Body of pancreas (tissue), 4 donors: ENCODE measurements at regions not wholly inside any gene's neighbourhood (a gene's known extent, or its start where the extent isn't known, plus 50 kb on each side); places are given as distances from the start of the nearest gene placed in this dataset.
"Not testable (repeated sequence)": the region's sequence is repeated elsewhere in the genome, so short reads cannot be mapped to it uniquely, and the experiment has no call there.

Experiments
- ATAC-seq: fragments of 150-250 bp; one replicate; pipeline ENCODE4 v1.9.1; 2016
- DNase-seq, 4 donors: peaks; one replicate each; pipeline ENCODE4 v3.0.0-alpha.2; 2019
- H3K27ac ChIP-seq, 4 donors: fragments of 200-600 bp; sonication (generic); 1 replicate in 3 of 4; 2 replicates in 1 of 4; pipeline versions ENCODE4 v1.5.1 to v1.6.1; 2016 to 2019; ENCODE audit warnings: mild to moderate bottlenecking in 1 of 4, mixed read lengths in 1 of 4, moderate library complexity in 1 of 4
- H3K27me3 ChIP-seq, 2 donors: fragments of 200-600 bp; sonication (generic); one replicate each; pipeline ENCODE4 v1.6.0; 2016; ENCODE audit warnings: mild to moderate bottlenecking in 1 of 2
- H3K36me3 ChIP-seq, 2 donors: fragments of 200-600 bp; sonication (generic); replicated peaks in 1 of 2; 2 replicates each; pipeline ENCODE4 v1.5.1; 2016; ENCODE audit warnings: low read depth in 2 of 2; ENCODE audit not compliant: insufficient read depth in 1 of 2
- H3K4me1 ChIP-seq: fragments of 200-600 bp; sonication (generic); one replicate; pipeline ENCODE4 v1.6.0; 2016
- H3K4me3 ChIP-seq, 2 donors: fragments of 200-600 bp; sonication (generic); 1 replicate in 1 of 2; 2 replicates in 1 of 2; pipeline ENCODE4 v1.5.1; 2016 to 2019
- H3K9me3 ChIP-seq, 3 donors: fragments of 200-600 bp; sonication (generic); 1 replicate in 2 of 3; 2 replicates in 1 of 3; pipeline ENCODE4 v1.5.1; 2016
- POLR2A ChIP-seq, 3 donors: fragments of 450-650 bp; IDR thresholded peaks; one replicate each; pipeline ENCODE4 v1.6.1; 2016; ENCODE audit warnings: antibody characterized with exemption in 3 of 3, mild to moderate bottlenecking in 2 of 3
- WGBS, 2 donors: methylation state at CpG; one replicate each; pipeline ENCODE4 v1.1.5; 2017; 5-methylcytosine and 5-hydroxymethylcytosine counted together
- intact Hi-C: fragments of 100-400 bp; cut with DNase I; formaldehyde crosslinking; loops from one replicate; pipeline ENCODE4 v1.15.1; 2023
- TF ChIP-seq, protein P1 (sequence below), 7 experiments: fragments of 450-650 bp in 4 of 7; fragments of 200-600 bp in 3 of 7; sonication (generic) in 3 of 7; IDR thresholded peaks; one replicate each; pipeline ENCODE4 v1.5.1; 2016 to 2019; ENCODE audit warnings: antibody characterized with exemption in 7 of 7

DNA sequence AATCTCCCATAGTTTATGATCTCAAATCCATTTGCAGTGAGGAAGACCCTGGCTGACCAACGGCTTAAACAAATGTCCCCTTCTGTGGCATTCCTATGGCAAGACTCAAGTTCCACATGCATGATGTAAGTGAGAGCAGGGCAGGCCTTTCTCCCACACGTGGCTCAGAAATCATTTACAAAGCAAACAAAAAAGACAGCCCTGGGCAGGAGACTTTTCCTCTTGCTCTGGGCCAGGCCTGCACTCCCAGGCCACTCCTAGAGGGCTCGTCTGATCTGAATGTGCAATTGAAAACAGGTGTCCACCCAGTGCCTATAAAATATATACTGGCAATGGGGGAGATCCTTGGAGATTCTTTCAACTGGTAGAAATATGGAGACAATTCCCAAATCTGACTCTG is 123.1 kb downstream of the DMRT2 start:
- TF ChIP-seq, protein P1, sequence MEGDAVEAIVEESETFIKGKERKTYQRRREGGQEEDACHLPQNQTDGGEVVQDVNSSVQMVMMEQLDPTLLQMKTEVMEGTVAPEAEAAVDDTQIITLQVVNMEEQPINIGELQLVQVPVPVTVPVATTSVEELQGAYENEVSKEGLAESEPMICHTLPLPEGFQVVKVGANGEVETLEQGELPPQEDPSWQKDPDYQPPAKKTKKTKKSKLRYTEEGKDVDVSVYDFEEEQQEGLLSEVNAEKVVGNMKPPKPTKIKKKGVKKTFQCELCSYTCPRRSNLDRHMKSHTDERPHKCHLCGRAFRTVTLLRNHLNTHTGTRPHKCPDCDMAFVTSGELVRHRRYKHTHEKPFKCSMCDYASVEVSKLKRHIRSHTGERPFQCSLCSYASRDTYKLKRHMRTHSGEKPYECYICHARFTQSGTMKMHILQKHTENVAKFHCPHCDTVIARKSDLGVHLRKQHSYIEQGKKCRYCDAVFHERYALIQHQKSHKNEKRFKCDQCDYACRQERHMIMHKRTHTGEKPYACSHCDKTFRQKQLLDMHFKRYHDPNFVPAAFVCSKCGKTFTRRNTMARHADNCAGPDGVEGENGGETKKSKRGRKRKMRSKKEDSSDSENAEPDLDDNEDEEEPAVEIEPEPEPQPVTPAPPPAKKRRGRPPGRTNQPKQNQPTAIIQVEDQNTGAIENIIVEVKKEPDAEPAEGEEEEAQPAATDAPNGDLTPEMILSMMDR (IDR thresholded peaks at IDR 0.05): no peak
- no peak for TF ChIP-seq POLR2A (IDR thresholded peaks at IDR 0.05)
- WGBS, 2 donors: 23 to 28% methylated on average over 3 of the region's 3 CpGs
- H3K27me3 ChIP-seq: no peaks in the 10 kb centered on the region
- no peaks in the 10 kb centered on the region for H3K36me3 ChIP-seq
- no peaks in the 10 kb centered on the region for H3K4me1 ChIP-seq
- peak; percentile 78 for ATAC-seq
- H3K9me3 ChIP-seq: no peaks in the 10 kb centered on the region
- peak overlapping the region in 3 of 4 donors; percentile 24 to 61 (median 51) for H3K27ac ChIP-seq
- H3K4me3 ChIP-seq: no peak overlapping the region
- DNase-seq: peak; percentile 27 to 45 (median 36)
- intact Hi-C loops: no loop called here

DNA sequence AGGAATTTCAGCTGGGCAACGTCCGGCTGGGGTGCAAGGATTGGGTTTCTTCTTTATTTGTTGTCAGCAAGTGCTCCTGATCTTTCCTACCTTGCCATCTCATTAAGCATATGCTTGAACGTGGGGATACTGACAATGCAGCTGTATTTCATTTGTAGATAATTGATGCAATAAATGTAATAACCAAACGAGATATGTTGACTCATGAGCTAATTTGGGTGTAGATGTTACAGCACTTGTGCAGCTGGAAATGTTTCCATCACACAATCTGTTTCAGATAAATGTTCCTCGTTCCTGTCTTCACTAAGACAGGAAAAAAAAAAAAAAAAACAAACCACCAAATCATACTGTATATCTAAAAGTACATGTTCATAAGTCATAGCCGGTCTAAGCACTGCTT is 123.8 kb downstream of the DMRT2 start:
- WGBS, 2 donors: 50 to 57% methylated on average over 6 of the region's 6 CpGs
- Histone ChIP-seq H3K4me3 (no peak overlapping the region), H3K36me3 (no peaks in the 10 kb centered on the region), H3K4me1 (no peaks in the 10 kb centered on the region), H3K27ac (peak overlapping the region in 1 of 4 donors; percentile 21), H3K27me3 (no peaks in the 10 kb centered on the region), H3K9me3 (no peaks in the 10 kb centered on the region)
- ATAC-seq (no peak), DNase-seq (no peak)
- TF ChIP-seq POLR2A (IDR thresholded peaks at IDR 0.05): no peak
- TF ChIP-seq, protein P1 (IDR thresholded peaks at IDR 0.05): no peak
- intact Hi-C loops: no loop called here

DNA sequence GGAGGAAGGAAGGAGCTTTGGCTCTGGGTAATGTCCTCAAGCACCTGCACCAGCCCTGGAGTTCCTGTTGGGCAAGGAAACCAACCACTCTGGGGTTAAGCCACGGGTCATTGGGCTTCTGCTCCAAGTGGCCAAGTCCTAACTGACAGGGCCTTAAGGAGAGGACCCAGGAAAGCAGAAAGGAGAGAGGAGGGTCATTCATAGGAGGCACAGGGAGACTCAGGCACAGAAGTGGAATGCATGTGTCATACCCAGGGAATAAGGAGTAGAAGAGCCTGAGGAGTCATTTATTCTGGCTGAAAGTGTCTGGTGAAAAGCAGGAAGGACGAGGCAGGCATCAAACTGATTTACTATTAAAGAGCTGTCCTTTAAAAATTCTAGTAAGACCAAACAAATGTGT is 129.2 kb downstream of the DMRT2 start:
- H3K27ac ChIP-seq: no peak overlapping the region
- no peaks in the 10 kb centered on the region for H3K4me1 ChIP-seq
- H3K9me3 ChIP-seq: no peaks in the 10 kb centered on the region
- ATAC-seq (no peak), DNase-seq (no peak)
- no peak overlapping the region for H3K4me3 ChIP-seq
- no peak for TF ChIP-seq POLR2A (IDR thresholded peaks at IDR 0.05)
- intact Hi-C loops: no loop called here
- H3K27me3 ChIP-seq: no peaks in the 10 kb centered on the region
- 38 to 40% methylated on average over 2 of the region's 2 CpGs for WGBS, 2 donors
- no peaks in the 10 kb centered on the region for H3K36me3 ChIP-seq

DNA sequence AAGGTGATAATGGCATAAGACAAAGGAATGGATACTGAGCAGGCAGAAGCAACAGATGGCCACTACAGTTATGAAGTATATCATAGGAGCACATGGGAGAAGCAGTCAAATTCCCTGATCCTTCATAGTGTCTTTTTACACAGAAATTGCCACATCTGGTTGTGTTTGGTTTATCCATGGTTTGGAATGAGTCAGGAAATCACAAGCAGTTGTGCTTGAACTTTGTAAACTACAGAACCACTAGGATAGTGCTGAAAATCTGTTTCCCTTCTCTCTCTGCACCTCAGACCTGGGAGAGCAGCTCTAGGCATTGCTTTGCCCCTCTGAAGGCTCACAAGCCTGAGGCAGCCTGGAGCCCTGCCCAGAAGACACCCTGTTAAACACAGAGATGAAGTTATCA is 134.0 kb downstream of the DMRT2 start:
- intact Hi-C loops: no loop called here
- no peak for TF ChIP-seq POLR2A (IDR thresholded peaks at IDR 0.05)
- TF ChIP-seq, protein P1 (IDR thresholded peaks at IDR 0.05): no peak
- no peaks in the 10 kb centered on the region for H3K4me1 ChIP-seq
- DNase-seq (no peak), ATAC-seq (no peak)
- no peaks in the 10 kb centered on the region for H3K36me3 ChIP-seq
- no peaks in the 10 kb centered on the region for H3K27me3 ChIP-seq
- H3K27ac ChIP-seq: no peak overlapping the region
- no peaks in the 10 kb centered on the region for H3K9me3 ChIP-seq
- H3K4me3 ChIP-seq: no peak overlapping the region

DNA sequence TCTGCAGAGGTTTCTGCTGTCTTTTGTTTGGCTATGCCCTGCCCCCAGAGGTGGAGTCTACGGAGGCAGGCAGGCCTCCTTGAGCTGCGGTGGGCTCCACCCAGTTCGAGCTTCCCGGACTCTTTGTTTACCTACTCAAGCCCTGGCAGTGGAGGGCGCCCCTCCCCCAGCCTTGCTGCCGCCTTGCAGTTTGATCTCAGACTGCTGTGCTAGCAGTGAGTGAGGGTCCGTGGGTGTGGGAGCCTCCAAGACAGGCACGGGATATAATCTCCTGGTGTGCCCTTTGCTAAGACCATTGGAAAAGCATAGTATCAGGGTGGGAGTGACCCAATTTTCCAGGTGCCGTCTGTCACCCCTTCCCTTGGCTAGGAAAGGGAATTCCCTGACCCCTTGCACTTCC is 137.0 kb downstream of the DMRT2 start:
- H3K9me3 ChIP-seq, DNase-seq, H3K4me3 ChIP-seq, H3K27me3 ChIP-seq, intact Hi-C loops, H3K36me3 ChIP-seq, ATAC-seq, H3K27ac ChIP-seq, H3K4me1 ChIP-seq: not testable (repeated sequence)
- 69 to 83% methylated on average over 8 to 9 of the region's 9 CpGs for WGBS, 2 donors

DNA sequence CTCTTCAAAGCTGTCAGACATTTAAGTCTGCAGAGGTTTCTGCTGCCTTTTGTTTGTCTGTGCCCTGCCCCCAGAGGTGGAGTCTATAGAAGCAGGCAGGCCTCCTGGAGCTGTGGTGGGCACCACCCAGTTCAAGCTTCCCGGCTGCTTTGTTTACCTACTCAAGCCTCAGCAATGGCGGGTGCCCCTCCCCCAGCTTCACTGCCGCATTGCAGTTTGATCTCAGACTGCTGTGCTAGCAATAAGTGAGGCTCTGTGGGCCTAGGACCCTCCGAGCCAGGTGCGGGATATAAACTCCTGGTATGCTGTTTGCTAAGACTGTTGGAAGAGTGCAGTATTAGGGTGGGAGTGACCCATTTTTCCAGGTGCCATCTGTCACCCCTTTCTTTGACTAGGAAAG is 145.5 kb downstream of the DMRT2 start:
- H3K4me1 ChIP-seq, intact Hi-C loops, H3K9me3 ChIP-seq, ATAC-seq, DNase-seq, H3K4me3 ChIP-seq, H3K27ac ChIP-seq, H3K36me3 ChIP-seq, H3K27me3 ChIP-seq: not testable (repeated sequence)
- WGBS, 2 donors: 60 to 67% methylated on average over 5 of the region's 5 CpGs
